Liver (tissue), 8 donors: ENCODE measurements at regions not wholly inside any gene's neighbourhood (a gene's known extent, or its start where the extent isn't known, plus 50 kb on each side); places are given as distances from the start of the nearest gene placed in this dataset.

Source experiments
- DNase-seq: peaks from one replicate; pipeline ENCODE4 v3.0.0-alpha.2; 2017; ENCODE audit warnings: low spot score
- H3K27ac ChIP-seq, 2 donors: one replicate each; pipeline ENCODE4 v1.7.0; 2013; ENCODE audit warnings: inconsistent platforms in 2 of 2, low read length in 2 of 2, control low read depth in 1 of 2, low read depth in 1 of 2, mild to moderate bottlenecking in 1 of 2
- H3K27me3 ChIP-seq, 4 donors: one replicate each; pipeline versions ENCODE4 v1.6.1 to v1.7.0; 2013; ENCODE audit warnings: low read length in 3 of 4, inconsistent platforms in 1 of 4, mild to moderate bottlenecking in 1 of 4, moderate library complexity in 1 of 4; ENCODE audit not compliant: control insufficient read depth in 4 of 4, insufficient read depth in 4 of 4
- H3K36me3 ChIP-seq, 4 donors: one replicate each; pipeline versions ENCODE4 v1.6.1 to v1.7.0; 2013; ENCODE audit warnings: low read length in 3 of 4, mild to moderate bottlenecking in 3 of 4, low read depth in 1 of 4, moderate library complexity in 1 of 4; ENCODE audit not compliant: control insufficient read depth in 4 of 4, insufficient read depth in 3 of 4
- H3K4me1 ChIP-seq, 4 donors: one replicate each; pipeline versions ENCODE4 v1.6.1 to v1.7.0; 2013; ENCODE audit warnings: low read length in 3 of 4, mild to moderate bottlenecking in 3 of 4, moderate library complexity in 1 of 4; ENCODE audit not compliant: control insufficient read depth in 4 of 4, insufficient read depth in 4 of 4
- H3K4me3 ChIP-seq, 3 donors: one replicate each; pipeline versions ENCODE4 v1.6.1 to v1.7.0; 2013; ENCODE audit warnings: low read length in 3 of 3, control low read depth in 1 of 3, low read depth in 1 of 3, mild to moderate bottlenecking in 1 of 3
- H3K9ac ChIP-seq, 2 donors: one replicate each; pipeline ENCODE4 v1.7.0; 2013; ENCODE audit warnings: low read length in 2 of 2, mild to moderate bottlenecking in 2 of 2, moderate library complexity in 2 of 2, control low read depth in 1 of 2, low read depth in 1 of 2
- H3K9me3 ChIP-seq, 4 donors: one replicate each; pipeline versions ENCODE4 v1.6.1 to v1.7.0; 2013; ENCODE audit warnings: low read length in 3 of 4; ENCODE audit not compliant: control insufficient read depth in 4 of 4
- ATF3 ChIP-seq: IDR thresholded peaks from 2 replicates; pipeline ENCODE4 v1.6.1; 2016; ENCODE audit warnings: antibody characterized with exemption
- CTCF ChIP-seq: fragments of 150-350 bp; IDR thresholded peaks from 2 replicates; pipeline ENCODE4 v1.5.1; 2017; ENCODE audit warnings: improper control_type of control experiment, low read depth, low read length; ENCODE audit not compliant: missing input control
- FOXA1 ChIP-seq: IDR thresholded peaks from 2 replicates; pipeline ENCODE4 v1.6.1; 2016; ENCODE audit warnings: antibody characterized with exemption
- FOXA2 ChIP-seq: IDR thresholded peaks from 2 replicates; pipeline ENCODE4 v1.6.1; 2016; ENCODE audit warnings: antibody characterized with exemption
- GABPA ChIP-seq, 2 donors: IDR thresholded peaks in 1 of 2; conservative IDR thresholded peaks in 1 of 2; 2 replicates each; pipeline ENCODE4 v1.6.1; 2016; ENCODE audit warnings: antibody characterized with exemption in 2 of 2, mild to moderate bottlenecking in 1 of 2, moderate library complexity in 1 of 2
- HNF4A ChIP-seq, 2 donors: conservative IDR thresholded peaks; 2 replicates each; pipeline ENCODE4 v1.6.1; 2016; ENCODE audit warnings: antibody characterized with exemption in 2 of 2, mild to moderate bottlenecking in 2 of 2
- HNF4G ChIP-seq: IDR thresholded peaks from 2 replicates; pipeline ENCODE4 v1.6.1; 2016; ENCODE audit warnings: antibody characterized with exemption
- JUND ChIP-seq, 2 donors: IDR thresholded peaks; 2 replicates each; pipeline ENCODE4 v1.6.1; 2016; ENCODE audit warnings: antibody characterized with exemption in 2 of 2
- MAX ChIP-seq: IDR thresholded peaks from 2 replicates; pipeline ENCODE4 v1.6.1; 2016; ENCODE audit warnings: antibody characterized with exemption
- NR2F2 ChIP-seq: IDR thresholded peaks from 2 replicates; pipeline ENCODE4 v1.6.1; 2016; ENCODE audit warnings: antibody characterized with exemption
- RAD21 ChIP-seq, 2 donors: IDR thresholded peaks; 2 replicates each; pipeline ENCODE4 v1.6.1; 2016; ENCODE audit warnings: antibody characterized with exemption in 2 of 2, mild to moderate bottlenecking in 2 of 2
- REST ChIP-seq: IDR thresholded peaks from 2 replicates; pipeline ENCODE4 v1.6.1; 2016; ENCODE audit warnings: antibody characterized with exemption, mild to moderate bottlenecking
- RXRA ChIP-seq, 2 donors: IDR thresholded peaks; 2 replicates each; pipeline ENCODE4 v1.6.1; 2017 to 2018; ENCODE audit warnings: antibody characterized with exemption in 2 of 2, mild to moderate bottlenecking in 1 of 2
- SP1 ChIP-seq: IDR thresholded peaks from 2 replicates; pipeline ENCODE4 v1.6.1; 2018; ENCODE audit warnings: antibody characterized with exemption, mild to moderate bottlenecking
- TAF1 ChIP-seq: conservative IDR thresholded peaks from 2 replicates; pipeline ENCODE4 v1.6.1; 2016; ENCODE audit warnings: antibody characterized with exemption, mild to moderate bottlenecking
- YY1 ChIP-seq: IDR thresholded peaks from 2 replicates; pipeline ENCODE4 v1.6.1; 2016; ENCODE audit warnings: antibody characterized with exemption, mild to moderate bottlenecking
- ZBTB33 ChIP-seq: IDR thresholded peaks from 2 replicates; pipeline ENCODE4 v1.6.1; 2016; ENCODE audit warnings: antibody characterized with exemption
- WGBS: extraction: QIAGEN DNeasy Blood & Tissue Kit; methylation state at CpG from one replicate; pipeline ENCODE4 v1.1.7; 2013; 5-methylcytosine and 5-hydroxymethylcytosine counted together
- donor health status: healthy.
- donor health status: healthy.
- donor health status: healthy.
- donor health status: healthy.
- donor health status: healthy.

GRCh38 chr18:76144844-76145243 is 350.2 kb downstream of the ZNF516 start (continued):
- TF ChIP-seq RAD21 (IDR thresholded peaks at IDR 0.05) (no peak), GABPA (IDR thresholded peaks at IDR 0.05 in 1 of 2, conservative IDR thresholded peaks at IDR 0.05 in 1 of 2) (no peak)

- no peaks in the 10 kb centered on the region for H3K9me3 ChIP-seq
- H3K36me3 ChIP-seq = no peaks in the 10 kb centered on the region
- H3K4me1 ChIP-seq = no peaks in the 10 kb centered on the region
- no peak overlapping the region for H3K4me3 ChIP-seq
- TF ChIP-seq REST (no peak), JUND (IDR thresholded peaks at IDR 0.05) (no peak), YY1 (no peak), SP1 (no peak), HNF4A (conservative IDR thresholded peaks at IDR 0.05) (no peak), ZBTB33 (no peak), HNF4G (no peak), ATF3 (no peak), MAX (no peak), CTCF (no peak), RXRA (IDR thresholded peaks at IDR 0.05) (no peak), FOXA1 (no peak), GABPA (IDR thresholded peaks at IDR 0.05 in 1 of 2, conservative IDR thresholded peaks at IDR 0.05 in 1 of 2) (no peak), FOXA2 (no peak), NR2F2 (no peak), TAF1 (no peak)
- DNase-seq = no peak
- peaks cover 0 to 5% (median 0%) of the 10 kb centered on the region in 4 donors for H3K27me3 ChIP-seq
- no peak overlapping the region for H3K9ac ChIP-seq
- WGBS = 65% methylated on average over 2 of the region's 2 CpGs
- no peak overlapping the region for H3K27ac ChIP-seq
Measured at GRCh38 chr18:76142611-76143010, 352.4 kb downstream of the ZNF516 start.
